Endothelial cell of umbilical vein (primary cell): ENCODE measurements at regions not wholly inside any gene's neighbourhood (a gene's known extent, or its start where the extent isn't known, plus 50 kb on each side); places are given as distances from the start of the nearest gene placed in this dataset.

Source experiments
- BruUV-seq: library from RNA; stranded (reverse); fragments of 400-500 nt; replicated peaks from 2 replicates; lab custom pipeline; 2021; lab: Mats Ljungman, UMichigan
- CTCF ChIA-PET: fragments of 300-600, 350-600 bp; sonication (Branson Sonifier 250); formaldehyde crosslinking; loops from one replicate; lab custom pipeline; 2021; ENCODE audit warnings: antibody characterized with exemption, inconsistent platforms; lab: Charles Lee
- POLR2A ChIA-PET: fragments of 300-600, 350-600 bp; sonication (Branson Sonifier 250); formaldehyde crosslinking; loops from one replicate; lab custom pipeline; 2021; ENCODE audit warnings: antibody characterized with exemption, inconsistent platforms; lab: Charles Lee
- DNase-seq: peaks from one replicate; pipeline ENCODE4 v3.0.0-alpha.2; 2011; ENCODE audit warnings: low read depth, low spot score
- FAIRE-seq: peaks from 2 replicates; lab custom pipeline; 2011; peaks lifted over from hg19 to GRCh38; lab: Jason Lieb, UNC
- H2AFZ ChIP-seq: 2 replicates; pipeline ENCODE4 v1.6.0; 2012; ENCODE audit warnings: low read depth, low read length, control low read depth, inconsistent platforms
- H3K27ac ChIP-seq: 2 replicates; pipeline ENCODE4 v1.5.1; 2011; ENCODE audit warnings: low read depth, mild to moderate bottlenecking, control low read depth, low read length, moderate library complexity; ENCODE audit not compliant: insufficient read depth
- H3K27me3 ChIP-seq, 2 experiments: 2 replicates each; pipeline versions ENCODE4 v1.6.0 to v1.6.1; 2011; ENCODE audit warnings: low read length in 2 of 2, mixed read lengths in 1 of 2; ENCODE audit not compliant: control insufficient read depth in 2 of 2, insufficient read depth in 2 of 2
- H3K36me3 ChIP-seq, 2 experiments: 2 replicates in 1 of 2; 3 replicates in 1 of 2; pipeline ENCODE4 v1.5.1; 2011; ENCODE audit warnings: low read length in 2 of 2, mild to moderate bottlenecking in 1 of 2, moderate library complexity in 1 of 2; ENCODE audit not compliant: control insufficient read depth in 2 of 2, insufficient read depth in 2 of 2; ENCODE audit errors: extremely low read depth in 1 of 2
- H3K4me1 ChIP-seq: 3 replicates; pipeline ENCODE4 v1.5.1; 2011; ENCODE audit warnings: mild to moderate bottlenecking, low read length; ENCODE audit not compliant: control insufficient read depth, insufficient read depth; ENCODE audit errors: extremely low read depth
- H3K4me2 ChIP-seq: 2 replicates; pipeline ENCODE4 v1.6.1; 2011; ENCODE audit warnings: low read length, control low read depth, mixed read lengths; ENCODE audit not compliant: insufficient read depth
- H3K4me3 ChIP-seq, 3 experiments: fragments of 200-600 bp in 1 of 3; sonication (generic), shearing (Covaris generic) in 1 of 3; replicated peaks in 1 of 3; 2 replicates each; pipeline ENCODE4 v1.5.1; 2011 to 2016; ENCODE audit warnings: control low read depth in 3 of 3, low read length in 3 of 3, mild to moderate bottlenecking in 2 of 3, inconsistent platforms in 1 of 3, low read depth in 1 of 3, moderate library complexity in 1 of 3; ENCODE audit not compliant: insufficient read depth in 1 of 3
- H3K79me2 ChIP-seq: 2 replicates; pipeline ENCODE4 v1.6.0; 2012; ENCODE audit warnings: low read length, inconsistent platforms; ENCODE audit not compliant: control insufficient read depth, insufficient read depth
- H3K9ac ChIP-seq: replicated peaks from 2 replicates; pipeline ENCODE3; 2011; ENCODE audit warnings: low read length, control low read depth; ENCODE audit not compliant: insufficient read depth; ENCODE audit errors: extremely low read depth
- H3K9me1 ChIP-seq: replicated peaks from 3 replicates; pipeline ENCODE4 v1.6.0; 2011; ENCODE audit warnings: mild to moderate bottlenecking, low read length; ENCODE audit not compliant: control insufficient read depth, insufficient read depth; ENCODE audit errors: extremely low read depth
- H3K9me3 ChIP-seq: replicated peaks from 2 replicates; pipeline ENCODE4 v1.5.1; 2012; ENCODE audit warnings: low read length, inconsistent platforms; ENCODE audit not compliant: control insufficient read depth, insufficient read depth
- H4K20me1 ChIP-seq: replicated peaks from 2 replicates; pipeline ENCODE3; 2011; ENCODE audit warnings: mild to moderate bottlenecking, low read length; ENCODE audit not compliant: control insufficient read depth, insufficient read depth; ENCODE audit errors: extremely low read depth
- EZH2 ChIP-seq: IDR thresholded peaks from 2 replicates; pipeline ENCODE4 v1.6.1; 2012; ENCODE audit warnings: borderline replicate concordance, low read depth, mild to moderate bottlenecking, moderate library complexity, low read length, inconsistent platforms; ENCODE audit not compliant: severe bottlenecking
- GATA2 ChIP-seq: IDR thresholded peaks from 2 replicates; pipeline ENCODE4 v1.7.0; 2011; ENCODE audit warnings: low read depth, mild to moderate bottlenecking, moderate library complexity, mixed read lengths, low read length; ENCODE audit not compliant: insufficient read length, insufficient read depth
- JUN ChIP-seq: IDR thresholded peaks from 2 replicates; pipeline ENCODE4 v1.6.1; 2011; ENCODE audit warnings: borderline replicate concordance, low read depth; ENCODE audit not compliant: insufficient read length, insufficient read depth
- MYC ChIP-seq: IDR thresholded peaks from one replicate; pipeline ENCODE4 v1.6.1; 2011; ENCODE audit warnings: mild to moderate bottlenecking, low read depth, low read length
- dilution Hi-C: fragments of 300-500 bp; cut with MboI; formaldehyde crosslinking; loops from one replicate; pipeline ENCODE4 v1.15.0; 2019; ENCODE audit warnings: low sequenced_read_pairs; ENCODE audit not compliant: extremely low pct_ligation_motif_present
- intact Hi-C: fragments of 100-400 bp; cut with micrococcal nuclease; formaldehyde crosslinking; loops from one replicate; pipeline ENCODE4 v1.10.0; 2022
- TF ChIP-seq, protein P1 (sequence below), 2 donors: IDR thresholded peaks; 1 replicate in 1 of 2; 2 replicates in 1 of 2; pipeline ENCODE4 v1.5.1; 2011; ENCODE audit warnings: low read length in 2 of 2, mild to moderate bottlenecking in 2 of 2, moderate library complexity in 2 of 2, control low read depth in 1 of 2, inconsistent platforms in 1 of 2, low read depth in 1 of 2; ENCODE audit not compliant: insufficient read depth in 1 of 2; ENCODE audit errors: extremely low read depth in 1 of 2
- TF ChIP-seq, protein P2 (sequence below): IDR thresholded peaks from 2 replicates; pipeline ENCODE4 v1.6.1; 2011; ENCODE audit not compliant: insufficient read depth, insufficient read length

DNA sequence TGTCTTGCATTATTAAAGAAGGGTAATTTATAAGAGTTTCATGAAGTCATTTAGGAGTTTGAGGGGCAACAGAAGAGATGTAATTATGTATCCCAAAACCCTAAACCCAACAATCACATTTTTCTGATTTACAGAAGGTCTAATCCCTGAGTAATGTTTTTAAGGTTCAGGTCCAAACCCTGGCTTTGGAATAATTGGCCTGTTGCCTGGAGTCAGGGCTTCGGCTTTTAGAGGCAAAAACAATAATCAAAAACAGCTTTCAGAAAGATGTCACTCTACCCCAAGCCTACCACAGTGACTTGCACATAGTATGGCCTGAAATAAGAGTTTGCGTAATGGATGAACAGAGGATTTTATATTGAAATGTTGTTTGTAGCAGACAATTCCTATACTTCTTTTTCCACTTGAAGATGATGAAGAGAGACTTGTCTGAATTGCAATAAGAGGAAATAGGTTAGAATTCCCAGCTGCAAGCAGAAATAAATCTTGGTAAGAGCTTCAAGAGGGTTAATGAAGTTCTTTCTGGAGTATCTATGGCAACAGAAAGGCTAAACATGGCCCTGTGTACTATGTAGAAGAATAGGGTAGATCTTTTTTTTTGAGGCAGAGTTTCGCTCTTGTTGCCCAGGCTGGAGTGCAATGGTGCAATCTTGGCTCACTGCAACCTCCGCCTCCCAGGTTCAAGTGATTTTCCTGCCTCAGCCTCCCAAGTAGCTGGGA, 152.0 kb downstream of the GPBP1 start:
- ChIA-PET POLR2A (no interaction called here), CTCF (no interaction called here)
- no peak overlapping the region for H3K4me2 ChIP-seq
- H3K9me1 ChIP-seq, result no peaks in the 10 kb centered on the region
- H3K9me3 ChIP-seq, result no peaks in the 10 kb centered on the region
- TF ChIP-seq GATA2 (no peak), EZH2 (no peak), MYC (no peak), JUN (no peak)
- TF ChIP-seq, protein P1, sequence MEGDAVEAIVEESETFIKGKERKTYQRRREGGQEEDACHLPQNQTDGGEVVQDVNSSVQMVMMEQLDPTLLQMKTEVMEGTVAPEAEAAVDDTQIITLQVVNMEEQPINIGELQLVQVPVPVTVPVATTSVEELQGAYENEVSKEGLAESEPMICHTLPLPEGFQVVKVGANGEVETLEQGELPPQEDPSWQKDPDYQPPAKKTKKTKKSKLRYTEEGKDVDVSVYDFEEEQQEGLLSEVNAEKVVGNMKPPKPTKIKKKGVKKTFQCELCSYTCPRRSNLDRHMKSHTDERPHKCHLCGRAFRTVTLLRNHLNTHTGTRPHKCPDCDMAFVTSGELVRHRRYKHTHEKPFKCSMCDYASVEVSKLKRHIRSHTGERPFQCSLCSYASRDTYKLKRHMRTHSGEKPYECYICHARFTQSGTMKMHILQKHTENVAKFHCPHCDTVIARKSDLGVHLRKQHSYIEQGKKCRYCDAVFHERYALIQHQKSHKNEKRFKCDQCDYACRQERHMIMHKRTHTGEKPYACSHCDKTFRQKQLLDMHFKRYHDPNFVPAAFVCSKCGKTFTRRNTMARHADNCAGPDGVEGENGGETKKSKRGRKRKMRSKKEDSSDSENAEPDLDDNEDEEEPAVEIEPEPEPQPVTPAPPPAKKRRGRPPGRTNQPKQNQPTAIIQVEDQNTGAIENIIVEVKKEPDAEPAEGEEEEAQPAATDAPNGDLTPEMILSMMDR (IDR thresholded peaks at IDR 0.05; ENCODE audit: extremely low read depth in 1 of 2, insufficient read depth in 1 of 2, low read depth in 1 of 2, low read length in 2 of 2), result no peak
- TF ChIP-seq, protein P2, sequence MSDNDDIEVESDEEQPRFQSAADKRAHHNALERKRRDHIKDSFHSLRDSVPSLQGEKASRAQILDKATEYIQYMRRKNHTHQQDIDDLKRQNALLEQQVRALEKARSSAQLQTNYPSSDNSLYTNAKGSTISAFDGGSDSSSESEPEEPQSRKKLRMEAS, result no peak
- no peaks in the 10 kb centered on the region for H4K20me1 ChIP-seq
- no peaks in the 10 kb centered on the region for H3K4me1 ChIP-seq
- H3K36me3 ChIP-seq, result no peaks in the 10 kb centered on the region
- H3K79me2 ChIP-seq, result no peaks in the 10 kb centered on the region
- no peak overlapping the region for H3K27ac ChIP-seq
- H2AFZ ChIP-seq, result no peak overlapping the region
- no peak overlapping the region for H3K9ac ChIP-seq
- H3K27me3 ChIP-seq, result no peaks in the 10 kb centered on the region
- no peak for DNase-seq
- no TSS peak for BruUV-seq
- FAIRE-seq, result no peak
- dilution Hi-C loops (no loop called here), intact Hi-C loops (no loop called here)
- no peak overlapping the region for H3K4me3 ChIP-seq
